IMR-90 (cell line): ENCODE measurements at regions not wholly inside any gene's neighbourhood (a gene's known extent, or its start where the extent isn't known, plus 50 kb on each side); places are given as distances from the start of the nearest gene placed in this dataset.
"Not testable (repeated sequence)": the region's sequence is repeated elsewhere in the genome, so short reads cannot be mapped to it uniquely, and the experiment has no call there.

Experiments used
- ATAC-seq: fragments of 200-7000 bp; cut with Tn5 transposase; 2 replicates; pipeline ENCODE4 v1.9.1; 2020; ENCODE audit warnings: low read depth, mild to moderate bottlenecking, moderate library complexity
- BruUV-seq: library from RNA; stranded (reverse); fragments of 400-500 nt; replicated peaks from 2 replicates; lab custom pipeline; 2021; lab: Mats Ljungman, UMichigan
- CTCF ChIA-PET: fragments of 300-600 bp; formaldehyde crosslinking; extraction: SDS; loops from one replicate; lab custom pipeline; 2021; ENCODE audit warnings: antibody characterized with exemption; lab: Yijun Ruan, JAX
- POLR2A ChIA-PET: fragments of 300-600 bp; sonication (Branson Sonifier 250); formaldehyde crosslinking; loops from one replicate; lab custom pipeline; 2022; ENCODE audit warnings: antibody characterized with exemption; ENCODE audit not compliant: unreplicated experiment; lab: Charles Lee
- DNase-seq: peaks from one replicate; pipeline ENCODE4 v3.0.0; 2013
- H2AFZ ChIP-seq: replicated peaks from 2 replicates; pipeline ENCODE3; 2013; ENCODE audit warnings: low read length, mild to moderate bottlenecking; ENCODE audit not compliant: poor library complexity
- H2AK5ac ChIP-seq: 2 replicates; pipeline ENCODE4 v1.6.1; 2013; ENCODE audit warnings: low read depth, low read length, inconsistent platforms
- H2AK9ac ChIP-seq: replicated peaks from 2 replicates; pipeline ENCODE3; 2013; ENCODE audit warnings: mild to moderate bottlenecking, low read depth, low read length, moderate library complexity; ENCODE audit not compliant: poor library complexity
- H2BK120ac ChIP-seq: 2 replicates; pipeline ENCODE4 v1.6.1; 2013; ENCODE audit warnings: low read depth, low read length, inconsistent platforms
- H2BK15ac ChIP-seq: 3 replicates; pipeline ENCODE4 v1.6.1; 2013; ENCODE audit warnings: low read depth, low read length, inconsistent platforms
- H2BK20ac ChIP-seq: 2 replicates; pipeline ENCODE4 v1.6.1; 2013; ENCODE audit warnings: low read depth, mild to moderate bottlenecking, inconsistent platforms, low read length, moderate library complexity
- H2BK5ac ChIP-seq: 2 replicates; pipeline ENCODE4 v1.6.1; 2013; ENCODE audit warnings: mild to moderate bottlenecking, low read depth, low read length, inconsistent platforms; ENCODE audit not compliant: poor library complexity, severe bottlenecking
- H3K14ac ChIP-seq: replicated peaks from 2 replicates; pipeline ENCODE4 v1.6.1; 2013; ENCODE audit warnings: low read depth, low read length, inconsistent platforms
- H3K18ac ChIP-seq: 2 replicates; pipeline ENCODE4 v1.6.1; 2013; ENCODE audit warnings: low read depth, low read length, control low read depth
- H3K23ac ChIP-seq: 2 replicates; pipeline ENCODE4 v1.6.1; 2013; ENCODE audit warnings: low read depth, low read length, inconsistent platforms
- H3K27ac ChIP-seq: 2 replicates; pipeline ENCODE4 v1.5.1; 2013; ENCODE audit warnings: mild to moderate bottlenecking, control low read depth, low read length; ENCODE audit not compliant: insufficient read depth
- H3K27me3 ChIP-seq: 2 replicates; pipeline ENCODE4 v1.6.1; 2013; ENCODE audit warnings: low read length; ENCODE audit not compliant: control insufficient read depth, insufficient read depth
- H3K36me3 ChIP-seq: 2 replicates; pipeline ENCODE4 v1.6.1; 2013; ENCODE audit warnings: low read length, mixed read lengths; ENCODE audit not compliant: control insufficient read depth, insufficient read depth
- H3K4ac ChIP-seq: 2 replicates; pipeline ENCODE4 v1.6.1; 2013; ENCODE audit warnings: low read depth, low read length, inconsistent platforms
- H3K4me1 ChIP-seq: 2 replicates; pipeline ENCODE4 v1.6.1; 2013; ENCODE audit warnings: low read length, mixed read lengths; ENCODE audit not compliant: control insufficient read depth, insufficient read depth
- H3K4me2 ChIP-seq: 2 replicates; pipeline ENCODE4 v1.6.1; 2013; ENCODE audit warnings: low read depth, mild to moderate bottlenecking, control low read depth, low read length, moderate library complexity
- H3K4me3 ChIP-seq: 2 replicates; pipeline ENCODE4 v1.5.1; 2013; ENCODE audit warnings: low read depth, mild to moderate bottlenecking, control low read depth, low read length, moderate library complexity; ENCODE audit not compliant: insufficient read depth
- H3K56ac ChIP-seq: 2 replicates; pipeline ENCODE4 v1.6.1; 2013; ENCODE audit warnings: low read length, inconsistent platforms; ENCODE audit not compliant: insufficient read depth; ENCODE audit errors: extremely low read depth
- H3K79me1 ChIP-seq, 2 experiments: 2 replicates each; pipeline ENCODE4 v1.6.1; 2013; ENCODE audit warnings: low read length in 2 of 2, inconsistent platforms in 1 of 2, low read depth in 1 of 2
- H3K9ac ChIP-seq: 2 replicates; pipeline ENCODE4 v1.6.1; 2013; ENCODE audit warnings: low read depth, low read length, control low read depth
- H3K9me1 ChIP-seq: 2 replicates; pipeline ENCODE4 v1.6.1; 2013; ENCODE audit warnings: low read length, inconsistent platforms; ENCODE audit not compliant: insufficient read depth
- H3K9me3 ChIP-seq: 2 replicates; pipeline ENCODE4 v1.6.1; 2013; ENCODE audit warnings: low read length; ENCODE audit not compliant: control insufficient read depth, insufficient read depth
- H4K20me1 ChIP-seq: 2 replicates; pipeline ENCODE4 v1.6.1; 2013; ENCODE audit warnings: low read length, inconsistent platforms; ENCODE audit not compliant: insufficient read depth
- H4K5ac ChIP-seq: 2 replicates; pipeline ENCODE4 v1.6.1; 2013; ENCODE audit warnings: mild to moderate bottlenecking, low read depth, low read length, control low read depth
- H4K8ac ChIP-seq, 2 experiments: 2 replicates each; pipeline ENCODE4 v1.6.1; 2013; ENCODE audit warnings: low read depth in 2 of 2, low read length in 2 of 2, control low read depth in 1 of 2, inconsistent platforms in 1 of 2
- H4K91ac ChIP-seq: 2 replicates; pipeline ENCODE4 v1.6.1; 2013; ENCODE audit warnings: low read depth, low read length, inconsistent platforms; ENCODE audit not compliant: insufficient read depth
- BHLHE40 ChIP-seq: fragments of 150-350 bp; IDR thresholded peaks from 2 replicates; pipeline ENCODE4 v1.6.1; 2016; ENCODE audit warnings: mild to moderate bottlenecking, low read depth, low read length
- MAFK ChIP-seq: IDR thresholded peaks from 2 replicates; pipeline ENCODE4 v1.6.1; 2012; ENCODE audit warnings: low read depth, low read length, improper control_type of control experiment
- WGBS, 2 experiments: methylation state at CpG; one replicate each; pipeline versions ENCODE4 v1.1.5 to v1.1.7; 2013; ENCODE audit warnings: missing lambda C conversion rate in 2 of 2; ENCODE audit not compliant: insufficient read length in 1 of 2; ENCODE audit errors: extremely low coverage in 2 of 2; 5-methylcytosine and 5-hydroxymethylcytosine counted together
- dilution Hi-C: fragments of 300-500 bp; cut with HindIII; formaldehyde crosslinking; loops from one replicate; pipeline ENCODE4 v1.14.3; 2018; ENCODE audit warnings: low sequenced_read_pairs; ENCODE audit not compliant: unreplicated experiment
- in situ Hi-C: fragments of 300-500 bp; cut with MboI; formaldehyde crosslinking; loops from 3 replicates; pipeline ENCODE4 v1.14.3; 2019; ENCODE audit warnings: low sequenced_read_pairs, inconsistent platforms, mixed read lengths
- intact Hi-C: fragments of 100-400 bp; cut with micrococcal nuclease; formaldehyde crosslinking; loops from 2 replicates; pipeline ENCODE4 v1.10.0; 2022

DNA sequence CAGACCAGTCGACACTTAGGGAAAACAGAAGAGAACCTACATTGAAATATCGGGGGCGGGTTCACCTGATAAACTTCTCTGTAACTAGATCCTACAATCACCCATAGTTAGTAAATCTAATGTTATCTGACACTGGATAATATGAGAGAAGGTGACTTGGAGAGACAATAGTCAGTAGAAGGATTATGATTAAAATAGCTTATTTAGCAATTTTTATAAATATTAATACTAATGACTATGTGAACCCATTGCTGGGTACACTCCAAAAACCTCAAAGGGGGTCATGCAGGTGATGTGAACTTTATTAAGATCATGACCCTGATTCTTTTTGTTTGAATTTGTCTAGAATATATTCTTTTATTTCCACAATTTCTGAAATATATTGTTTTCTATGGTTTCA lies 164.1 kb upstream of the CCNH start:
- H4K91ac ChIP-seq, result no peak overlapping the region
- no peaks in the 10 kb centered on the region for H3K4me1 ChIP-seq
- H3K27ac ChIP-seq, result no peak overlapping the region
- H3K36me3 ChIP-seq, result no peaks in the 10 kb centered on the region
- H3K56ac ChIP-seq, result no peak overlapping the region
- H3K23ac ChIP-seq, result no peak overlapping the region
- H2AK9ac ChIP-seq, result no peak overlapping the region
- ChIA-PET POLR2A (no interaction called here), CTCF (no interaction called here)
- dilution Hi-C loops (no loop called here), in situ Hi-C loops (no loop called here), intact Hi-C loops (no loop called here)
- H4K20me1 ChIP-seq, result no peaks in the 10 kb centered on the region
- no peak overlapping the region for H3K14ac ChIP-seq
- BruUV-seq, result no TSS peak
- no peaks in the 10 kb centered on the region for H3K9me3 ChIP-seq
- no peak overlapping the region for H3K4ac ChIP-seq
- no peak overlapping the region for H4K5ac ChIP-seq
- no peak overlapping the region for H3K4me2 ChIP-seq
- H3K18ac ChIP-seq, result no peak overlapping the region
- ATAC-seq, result no peak
- H2AFZ ChIP-seq, result no peak overlapping the region
- H3K9me1 ChIP-seq, result no peaks in the 10 kb centered on the region
- no peak overlapping the region for H2BK5ac ChIP-seq
- no peak overlapping the region for H2BK15ac ChIP-seq
- no peak overlapping the region for H4K8ac ChIP-seq
- H3K4me3 ChIP-seq, result no peak overlapping the region
- DNase-seq, result no peak
- no CpG with 5 or more reads among the region's 3 CpGs for WGBS, 2 experiments
- TF ChIP-seq MAFK, result peak; percentile 5; the same call in 1 of the 2 replicates
- TF ChIP-seq BHLHE40, result no peak
- no peak overlapping the region for H2BK120ac ChIP-seq
- H2BK20ac ChIP-seq, result no peak overlapping the region
- H3K9ac ChIP-seq, result no peak overlapping the region
- H3K27me3 ChIP-seq, result no peaks in the 10 kb centered on the region
- no peaks in the 10 kb centered on the region for H3K79me1 ChIP-seq
- no peak overlapping the region for H2AK5ac ChIP-seq

DNA sequence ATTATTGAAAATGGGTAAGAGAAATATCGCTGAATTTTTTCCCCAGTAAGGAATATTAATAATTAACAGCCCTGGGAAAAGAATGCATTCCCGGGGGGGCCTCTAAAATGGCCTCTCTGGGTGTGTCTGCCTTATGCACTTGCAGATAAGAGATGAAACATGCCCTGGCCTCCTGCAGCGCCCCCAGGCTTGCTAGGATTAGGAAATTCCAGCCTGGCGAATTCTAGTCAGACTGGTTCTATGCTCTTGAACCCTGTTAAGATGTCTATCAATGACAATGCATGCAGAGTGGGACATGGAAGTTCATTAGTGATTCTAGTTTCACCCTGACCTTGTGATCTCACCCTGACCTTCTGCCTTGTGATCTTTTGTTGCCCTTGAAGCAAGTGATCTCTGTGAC lies 163.6 kb upstream of the CCNH start:
- H3K9me3 ChIP-seq, in situ Hi-C loops, H3K27ac ChIP-seq, H4K91ac ChIP-seq, H3K18ac ChIP-seq, H3K4me3 ChIP-seq, H3K4me1 ChIP-seq, H3K14ac ChIP-seq, H3K56ac ChIP-seq, H3K79me1 ChIP-seq, dilution Hi-C loops, intact Hi-C loops, H2BK20ac ChIP-seq, H4K20me1 ChIP-seq, H2BK15ac ChIP-seq, ATAC-seq, H2AFZ ChIP-seq, H3K4me2 ChIP-seq, H3K9me1 ChIP-seq, H3K36me3 ChIP-seq, DNase-seq, POLR2A ChIA-PET, H3K27me3 ChIP-seq, H4K5ac ChIP-seq, H2BK120ac ChIP-seq, H4K8ac ChIP-seq, H2AK5ac ChIP-seq, H3K9ac ChIP-seq, H2AK9ac ChIP-seq, H3K23ac ChIP-seq, H3K4ac ChIP-seq, H2BK5ac ChIP-seq, BruUV-seq, CTCF ChIA-PET: not testable (repeated sequence)
- WGBS, 2 experiments, result 17% methylated on average over 1 of the region's 4 CpGs; no CpG with 5 or more reads in 1 of the 2 experiments
